GM10248 (cell line): ENCODE measurements at regions not wholly inside any gene's neighbourhood (a gene's known extent, or its start where the extent isn't known, plus 50 kb on each side); places are given as distances from the start of the nearest gene placed in this dataset.

Experiments used
- CTCF ChIA-PET: fragments of 300-600 bp; sonication (Branson Sonifier 250); formaldehyde crosslinking; extraction: SDS; loops from one replicate; lab custom pipeline; 2021; ENCODE audit warnings: antibody characterized with exemption; lab: Yijun Ruan, JAX
- POLR2A ChIA-PET: fragments of 350-650 bp; sonication (Branson Sonifier 250); formaldehyde crosslinking; extraction: SDS; loops from one replicate; lab custom pipeline; 2020; ENCODE audit warnings: antibody characterized with exemption; lab: Yijun Ruan, JAX
- DNase-seq: peaks from one replicate; pipeline ENCODE4 v3.0.0; 2012; ENCODE audit errors: extremely low spot score
- TF ChIP-seq, protein P1 (sequence below): IDR thresholded peaks from 2 replicates; pipeline ENCODE4 v1.5.1; 2012; ENCODE audit warnings: mild to moderate bottlenecking, low read depth; ENCODE audit errors: extremely low read depth, missing control alignments, control extremely low read depth

- DNase-seq: no peak
- POLR2A ChIA-PET: no interaction called here
- CTCF ChIA-PET: interaction anchor here (1.5 kb wide), 1 partner anchor 9 kb away, joined by 3 read pairs; no protein-coding TSS in a partner anchor
Measured at GRCh38 chr21:15278279-15278678, 213.5 kb upstream of the NRIP1 start.

GRCh38 chr21:15278851-15279250, 214.1 kb upstream of the NRIP1 start:
- CTCF ChIA-PET: interaction anchor here (1.3 to 1.5 kb wide), 3 partner anchors 8 to 24 kb away, joined by 3 to 4 read pairs (median 3); no protein-coding TSS in a partner anchor
- no peak for DNase-seq
- POLR2A ChIA-PET: no interaction called here
- TF ChIP-seq, protein P1, sequence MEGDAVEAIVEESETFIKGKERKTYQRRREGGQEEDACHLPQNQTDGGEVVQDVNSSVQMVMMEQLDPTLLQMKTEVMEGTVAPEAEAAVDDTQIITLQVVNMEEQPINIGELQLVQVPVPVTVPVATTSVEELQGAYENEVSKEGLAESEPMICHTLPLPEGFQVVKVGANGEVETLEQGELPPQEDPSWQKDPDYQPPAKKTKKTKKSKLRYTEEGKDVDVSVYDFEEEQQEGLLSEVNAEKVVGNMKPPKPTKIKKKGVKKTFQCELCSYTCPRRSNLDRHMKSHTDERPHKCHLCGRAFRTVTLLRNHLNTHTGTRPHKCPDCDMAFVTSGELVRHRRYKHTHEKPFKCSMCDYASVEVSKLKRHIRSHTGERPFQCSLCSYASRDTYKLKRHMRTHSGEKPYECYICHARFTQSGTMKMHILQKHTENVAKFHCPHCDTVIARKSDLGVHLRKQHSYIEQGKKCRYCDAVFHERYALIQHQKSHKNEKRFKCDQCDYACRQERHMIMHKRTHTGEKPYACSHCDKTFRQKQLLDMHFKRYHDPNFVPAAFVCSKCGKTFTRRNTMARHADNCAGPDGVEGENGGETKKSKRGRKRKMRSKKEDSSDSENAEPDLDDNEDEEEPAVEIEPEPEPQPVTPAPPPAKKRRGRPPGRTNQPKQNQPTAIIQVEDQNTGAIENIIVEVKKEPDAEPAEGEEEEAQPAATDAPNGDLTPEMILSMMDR: no peak

More at GRCh38 chr21:15278279-15278678, 213.5 kb upstream of the NRIP1 start:
- TF ChIP-seq, protein P1: no peak

DNA sequence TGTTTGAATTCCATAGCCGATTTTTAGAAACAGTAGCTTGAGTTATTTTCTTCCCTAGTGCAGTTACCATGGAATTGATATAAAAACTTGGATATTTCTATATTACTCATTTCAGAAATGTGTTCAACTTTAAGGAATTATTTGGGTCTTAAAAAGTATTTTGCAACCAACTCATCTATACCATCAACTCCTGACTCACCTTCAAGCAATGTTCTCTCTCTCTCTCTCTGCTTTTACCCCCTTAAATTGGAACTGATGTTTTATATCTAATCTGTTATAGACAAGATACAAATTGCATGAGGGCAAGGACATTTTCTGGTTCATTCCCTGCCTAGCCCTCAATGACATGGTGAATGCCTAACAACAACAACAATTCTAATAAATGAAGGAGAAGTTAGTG, 214.7 kb upstream of the NRIP1 start:
- DNase-seq: no peak
- CTCF ChIA-PET: interaction anchor here (1.3 kb wide), 2 partner anchors 14 to 25 kb away, joined by 3 to 4 read pairs; no protein-coding TSS in a partner anchor
- POLR2A ChIA-PET: no interaction called here
- TF ChIP-seq, protein P1: no peak

GRCh38 chr21:15281714-15282113, 216.9 kb upstream of the NRIP1 start:
- DNase-seq: no peak
- ChIA-PET POLR2A (no interaction called here), CTCF (interaction anchor here (1.1 to 1.6 kb wide), 2 partner anchors 13 to 16 kb away, joined by 3 to 5 read pairs; no protein-coding TSS in a partner anchor)
- TF ChIP-seq, protein P1: no peak

DNA sequence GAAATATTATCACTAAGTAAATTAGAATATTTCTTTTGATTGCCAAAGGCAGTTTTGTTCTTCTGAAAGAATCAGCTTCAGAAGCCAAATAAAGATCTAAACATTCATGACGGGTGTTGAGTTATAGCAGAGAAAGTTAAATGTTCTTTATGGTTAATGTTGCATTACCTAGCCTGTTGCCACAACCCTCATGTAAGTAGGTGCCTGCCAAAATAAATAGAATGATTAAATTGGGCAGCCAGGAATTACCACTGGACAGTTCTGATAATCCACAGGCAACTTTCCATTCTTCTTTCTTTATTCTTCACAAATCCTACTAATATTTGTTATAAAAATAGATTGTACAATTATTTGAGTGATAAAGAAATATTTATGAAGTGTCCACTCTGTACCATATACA, 217.9 kb upstream of the NRIP1 start:
- ChIA-PET POLR2A (no interaction called here), CTCF (no interaction called here)
- TF ChIP-seq, protein P1: no peak
- no peak for DNase-seq

GRCh38 chr21:15283138-15283537, 218.3 kb upstream of the NRIP1 start:
- POLR2A ChIA-PET: no interaction called here
- no peak for DNase-seq
- CTCF ChIA-PET: no interaction called here
- TF ChIP-seq, protein P1: no peak
